ENCODE measurements at regions not wholly inside any gene's neighbourhood (a gene's known extent, or its start where the extent isn't known, plus 50 kb on each side); places are given as distances from the start of the nearest gene placed in this dataset.

- BruUV-seq (replicated peaks): no TSS peak
- Mint-ChIP-seq H3K27ac (ENCODE audit: unreplicated experiment) (no peak overlapping the region), H3K36me3 (ENCODE audit: insufficient read depth, unreplicated experiment) (no peaks in the 10 kb centered on the region), H3K9me3 (ENCODE audit: low read depth, unreplicated experiment) (peaks cover 11% of the 10 kb centered on the region), H3K4me1 (ENCODE audit: low read depth, unreplicated experiment) (no peaks in the 10 kb centered on the region), H3K27me3 (ENCODE audit: unreplicated experiment) (no peaks in the 10 kb centered on the region), H3K4me3 (ENCODE audit: low read depth, unreplicated experiment) (no peak overlapping the region)
- intact Hi-C loops (cut with micrococcal nuclease; ENCODE audit: unreplicated experiment): no loop called here
- TF ChIP-seq CTCF (IDR thresholded peaks at IDR 0.05; ENCODE audit: unreplicated experiment): no peak
- CTCF ChIA-PET: interaction anchor here (0.5 kb wide), 1 partner anchor 400 kb away, joined by 4 read pairs; no protein-coding TSS in a partner anchor
- no peak for DNase-seq
Observed at GRCh38 chr12:61919686-61920085, 340.5 kb upstream of the USP15 start.

- no peak overlapping the region for H3K4me3 Mint-ChIP-seq (ENCODE audit: low read depth, unreplicated experiment)
- DNase-seq: no peak
- no peak for TF ChIP-seq CTCF (IDR thresholded peaks at IDR 0.05; ENCODE audit: unreplicated experiment)
- H3K27ac Mint-ChIP-seq (ENCODE audit: unreplicated experiment): no peak overlapping the region
- no peaks in the 10 kb centered on the region for H3K4me1 Mint-ChIP-seq (ENCODE audit: low read depth, unreplicated experiment)
- CTCF ChIA-PET: no interaction called here
- H3K9me3 Mint-ChIP-seq (ENCODE audit: low read depth, unreplicated experiment): peaks cover 11% of the 10 kb centered on the region
- no peaks in the 10 kb centered on the region for H3K27me3 Mint-ChIP-seq (ENCODE audit: unreplicated experiment)
- intact Hi-C loops (cut with micrococcal nuclease; ENCODE audit: unreplicated experiment): no loop called here
- no peaks in the 10 kb centered on the region for H3K36me3 Mint-ChIP-seq (ENCODE audit: insufficient read depth, unreplicated experiment)
- no TSS peak for BruUV-seq (replicated peaks)
Observed at GRCh38 chr12:61920230-61920629, 340.0 kb upstream of the USP15 start.

GRCh38 chr12:61923152-61923551 is 337.1 kb upstream of the USP15 start:
- no peak for TF ChIP-seq CTCF (IDR thresholded peaks at IDR 0.05; ENCODE audit: unreplicated experiment)
- CTCF ChIA-PET: no interaction called here
- no peak overlapping the region for H3K27ac Mint-ChIP-seq (ENCODE audit: unreplicated experiment)
- no peaks in the 10 kb centered on the region for H3K36me3 Mint-ChIP-seq (ENCODE audit: insufficient read depth, unreplicated experiment)
- H3K27me3 Mint-ChIP-seq (ENCODE audit: unreplicated experiment): no peaks in the 10 kb centered on the region
- H3K4me3 Mint-ChIP-seq (ENCODE audit: low read depth, unreplicated experiment): no peak overlapping the region
- no TSS peak for BruUV-seq (replicated peaks)
- no peaks in the 10 kb centered on the region for H3K4me1 Mint-ChIP-seq (ENCODE audit: low read depth, unreplicated experiment)
- DNase-seq: no peak
- intact Hi-C loops (cut with micrococcal nuclease; ENCODE audit: unreplicated experiment): no loop called here
- H3K9me3 Mint-ChIP-seq (ENCODE audit: low read depth, unreplicated experiment): peaks cover 21% of the 10 kb centered on the region

GRCh38 chr12:61934564-61934963 is 325.6 kb upstream of the USP15 start:
- H3K9me3 Mint-ChIP-seq (ENCODE audit: low read depth, unreplicated experiment): no peaks in the 10 kb centered on the region

More at GRCh38 chr12:61934564-61934963, 325.6 kb upstream of the USP15 start:
- intact Hi-C loops (cut with micrococcal nuclease; ENCODE audit: unreplicated experiment): no loop called here
- H3K4me3 Mint-ChIP-seq (ENCODE audit: low read depth, unreplicated experiment): no peak overlapping the region
- H3K36me3 Mint-ChIP-seq (ENCODE audit: insufficient read depth, unreplicated experiment): no peaks in the 10 kb centered on the region
- no peaks in the 10 kb centered on the region for H3K27me3 Mint-ChIP-seq (ENCODE audit: unreplicated experiment)
- no peaks in the 10 kb centered on the region for H3K4me1 Mint-ChIP-seq (ENCODE audit: low read depth, unreplicated experiment)
- BruUV-seq (replicated peaks): no TSS peak
- CTCF ChIA-PET: no interaction called here
- DNase-seq: no peak
- H3K27ac Mint-ChIP-seq (ENCODE audit: unreplicated experiment): no peak overlapping the region
- no peak for TF ChIP-seq CTCF (IDR thresholded peaks at IDR 0.05; ENCODE audit: unreplicated experiment)

Data from Calu3 (cell line).